Endothelial cell of umbilical vein (primary cell): ENCODE measurements at regions not wholly inside any gene's neighbourhood (a gene's known extent, or its start where the extent isn't known, plus 50 kb on each side); places are given as distances from the start of the nearest gene placed in this dataset.

Experiments used
- EZH2 ChIP-seq: IDR thresholded peaks from 2 replicates; pipeline ENCODE4 v1.6.1; 2012; ENCODE audit warnings: borderline replicate concordance, low read depth, mild to moderate bottlenecking, moderate library complexity, low read length, inconsistent platforms; ENCODE audit not compliant: severe bottlenecking
- JUN ChIP-seq: IDR thresholded peaks from 2 replicates; pipeline ENCODE4 v1.6.1; 2011; ENCODE audit warnings: borderline replicate concordance, low read depth; ENCODE audit not compliant: insufficient read length, insufficient read depth
- MAX ChIP-seq: IDR thresholded peaks from 2 replicates; pipeline ENCODE4 v1.6.1; 2011; ENCODE audit not compliant: insufficient read depth, insufficient read length
- TF ChIP-seq, protein P1 (sequence below), 2 donors: IDR thresholded peaks; 1 replicate in 1 of 2; 2 replicates in 1 of 2; pipeline ENCODE4 v1.5.1; 2011; ENCODE audit warnings: low read length in 2 of 2, mild to moderate bottlenecking in 2 of 2, moderate library complexity in 2 of 2, control low read depth in 1 of 2, inconsistent platforms in 1 of 2, low read depth in 1 of 2; ENCODE audit not compliant: insufficient read depth in 1 of 2; ENCODE audit errors: extremely low read depth in 1 of 2

DNA sequence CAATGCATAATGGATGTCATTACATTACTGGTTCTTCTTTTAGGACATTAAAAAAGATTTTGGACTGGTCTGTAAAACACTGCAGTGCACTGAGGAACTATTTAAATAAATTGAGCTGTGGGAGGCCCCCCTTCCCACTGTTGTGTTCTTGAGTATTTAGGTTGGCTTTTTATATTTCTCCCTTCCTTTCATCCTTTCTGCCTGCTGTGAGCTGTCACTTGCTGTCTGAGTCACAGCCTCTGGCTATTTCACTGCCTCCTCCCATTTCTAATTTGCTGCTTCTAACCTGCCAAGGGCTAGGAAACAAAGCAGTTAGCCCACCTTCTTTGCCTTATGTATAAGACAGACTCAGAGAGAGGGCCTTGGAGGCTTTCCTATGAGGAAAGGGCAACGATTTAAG is 89.0 kb upstream of the FNDC3B start:
- TF ChIP-seq EZH2: no peak
- TF ChIP-seq JUN: no peak
- TF ChIP-seq MAX: no peak
- TF ChIP-seq, protein P1, sequence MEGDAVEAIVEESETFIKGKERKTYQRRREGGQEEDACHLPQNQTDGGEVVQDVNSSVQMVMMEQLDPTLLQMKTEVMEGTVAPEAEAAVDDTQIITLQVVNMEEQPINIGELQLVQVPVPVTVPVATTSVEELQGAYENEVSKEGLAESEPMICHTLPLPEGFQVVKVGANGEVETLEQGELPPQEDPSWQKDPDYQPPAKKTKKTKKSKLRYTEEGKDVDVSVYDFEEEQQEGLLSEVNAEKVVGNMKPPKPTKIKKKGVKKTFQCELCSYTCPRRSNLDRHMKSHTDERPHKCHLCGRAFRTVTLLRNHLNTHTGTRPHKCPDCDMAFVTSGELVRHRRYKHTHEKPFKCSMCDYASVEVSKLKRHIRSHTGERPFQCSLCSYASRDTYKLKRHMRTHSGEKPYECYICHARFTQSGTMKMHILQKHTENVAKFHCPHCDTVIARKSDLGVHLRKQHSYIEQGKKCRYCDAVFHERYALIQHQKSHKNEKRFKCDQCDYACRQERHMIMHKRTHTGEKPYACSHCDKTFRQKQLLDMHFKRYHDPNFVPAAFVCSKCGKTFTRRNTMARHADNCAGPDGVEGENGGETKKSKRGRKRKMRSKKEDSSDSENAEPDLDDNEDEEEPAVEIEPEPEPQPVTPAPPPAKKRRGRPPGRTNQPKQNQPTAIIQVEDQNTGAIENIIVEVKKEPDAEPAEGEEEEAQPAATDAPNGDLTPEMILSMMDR (IDR thresholded peaks at IDR 0.05; ENCODE audit: extremely low read depth in 1 of 2, insufficient read depth in 1 of 2, low read depth in 1 of 2, low read length in 2 of 2): no peak
